ENCODE measurements at regions not wholly inside any gene's neighbourhood (a gene's known extent, or its start where the extent isn't known, plus 50 kb on each side); places are given as distances from the start of the nearest gene placed in this dataset.

DNA sequence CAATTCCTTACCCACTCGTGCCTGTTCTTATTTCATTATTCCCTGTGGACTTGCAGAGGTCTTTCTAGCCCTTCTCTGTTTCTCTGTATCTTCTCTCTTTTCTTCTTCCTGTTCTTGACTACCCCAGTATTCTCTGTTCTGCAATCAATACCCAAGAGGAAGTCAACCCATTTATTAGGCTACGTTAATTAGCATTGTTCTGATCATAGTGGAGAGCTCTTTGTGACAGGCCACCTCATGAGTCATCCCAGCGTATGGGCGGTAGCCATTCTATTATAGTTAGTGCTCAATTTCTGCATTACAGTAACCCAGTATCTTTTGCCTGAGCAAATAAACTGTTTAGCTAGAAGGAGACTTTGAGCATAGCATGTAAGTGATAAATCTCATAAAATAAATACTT, 259.5 kb upstream of the GRM7 start:
- Histone ChIP-seq H3K9me3 (ENCODE audit: control insufficient read depth, insufficient read depth, low read depth, low read length) (no peaks in the 10 kb centered on the region), H3K4me1 (ENCODE audit: control insufficient read depth, insufficient read depth, low read length) (peaks cover 4% of the 10 kb centered on the region; the same call in 1 of the 2 replicates), H3K27ac (ENCODE audit: low read depth, low read length) (no peak overlapping the region), H3K36me3 (ENCODE audit: control insufficient read depth, insufficient read depth, low read length) (no peaks in the 10 kb centered on the region), H3K9ac (ENCODE audit: low read length) (no peak overlapping the region), H3K27me3 (ENCODE audit: control insufficient read depth, insufficient read depth, low read length) (no peaks in the 10 kb centered on the region), H3K4me3 (ENCODE audit: low read depth, low read length) (no peak overlapping the region)

DNA sequence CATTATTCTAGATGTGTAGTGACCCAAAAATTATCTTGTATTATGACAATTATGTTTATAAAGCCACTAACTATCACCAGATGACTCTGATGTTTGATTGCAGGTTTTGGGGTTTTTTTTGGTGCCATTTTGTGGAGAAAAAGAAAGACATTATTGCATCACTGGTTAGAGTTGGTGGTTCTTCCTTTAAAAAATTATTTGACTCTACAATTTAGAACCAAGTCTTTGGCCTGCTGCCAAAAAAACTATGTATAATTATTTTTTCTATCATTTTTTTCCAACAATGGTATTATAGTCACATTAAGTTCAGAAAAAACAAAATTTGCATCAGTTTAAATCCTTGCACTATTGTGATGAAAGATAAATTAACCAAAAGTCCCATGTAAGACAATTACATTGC, 258.6 kb upstream of the GRM7 start:
- H3K9ac ChIP-seq (ENCODE audit: low read length) = no peak overlapping the region
- H3K27ac ChIP-seq (ENCODE audit: low read depth, low read length) = no peak overlapping the region
- no peaks in the 10 kb centered on the region for H3K9me3 ChIP-seq (ENCODE audit: control insufficient read depth, insufficient read depth, low read depth, low read length)
- no peaks in the 10 kb centered on the region for H3K36me3 ChIP-seq (ENCODE audit: control insufficient read depth, insufficient read depth, low read length)
- peaks cover 4% of the 10 kb centered on the region; the same call in 1 of the 2 replicates for H3K4me1 ChIP-seq (ENCODE audit: control insufficient read depth, insufficient read depth, low read length)
- H3K4me3 ChIP-seq (ENCODE audit: low read depth, low read length) = no peak overlapping the region
- H3K27me3 ChIP-seq (ENCODE audit: control insufficient read depth, insufficient read depth, low read length) = no peaks in the 10 kb centered on the region

DNA sequence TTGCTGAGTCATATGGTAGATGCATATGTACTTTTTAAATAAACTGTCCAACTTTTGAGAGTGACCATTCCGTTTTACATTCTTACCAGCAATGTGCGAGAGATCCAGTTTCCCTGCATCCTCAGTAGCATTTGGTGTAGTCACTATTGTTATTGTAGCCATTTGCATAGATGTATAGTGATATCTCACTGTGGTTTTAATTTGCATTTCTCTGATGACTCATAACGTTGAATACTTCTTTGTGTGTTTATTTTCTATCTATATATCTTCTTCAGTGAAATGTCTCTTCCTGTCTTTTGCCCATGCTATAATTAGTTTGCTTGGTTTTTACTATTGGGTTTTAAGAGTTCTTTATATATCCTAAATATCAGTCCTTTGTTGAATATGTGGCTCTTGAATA, 255.7 kb upstream of the GRM7 start:
- H3K9me3 ChIP-seq (ENCODE audit: control insufficient read depth, insufficient read depth, low read depth, low read length) = no peaks in the 10 kb centered on the region
- H3K27me3 ChIP-seq (ENCODE audit: control insufficient read depth, insufficient read depth, low read length) = no peaks in the 10 kb centered on the region
- no peaks in the 10 kb centered on the region for H3K36me3 ChIP-seq (ENCODE audit: control insufficient read depth, insufficient read depth, low read length)
- H3K9ac ChIP-seq (ENCODE audit: low read length) = no peak overlapping the region
- H3K4me1 ChIP-seq (ENCODE audit: control insufficient read depth, insufficient read depth, low read length) = peaks cover 4% of the 10 kb centered on the region; the same call in 1 of the 2 replicates
- no peak overlapping the region for H3K27ac ChIP-seq (ENCODE audit: low read depth, low read length)
- no peak overlapping the region for H3K4me3 ChIP-seq (ENCODE audit: low read depth, low read length)

DNA sequence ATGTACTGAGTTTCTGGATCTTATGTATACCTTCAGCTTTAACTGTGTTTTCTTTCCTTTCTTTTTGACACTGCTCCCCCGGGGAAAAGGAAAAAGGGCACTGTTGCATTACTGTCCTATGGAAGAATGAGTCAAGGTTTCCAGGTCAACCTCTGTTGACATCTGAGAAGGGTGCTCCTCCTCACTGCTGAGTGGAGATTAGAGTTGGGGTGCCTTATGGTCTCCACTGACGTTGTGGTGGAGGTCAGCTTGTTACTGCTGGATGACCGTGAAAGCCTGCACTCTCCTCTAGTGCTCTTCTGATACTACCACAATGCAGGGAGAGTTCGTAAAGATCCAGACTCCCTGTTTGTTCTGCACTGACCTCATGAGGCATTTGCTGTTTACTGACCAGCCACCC, 252.1 kb upstream of the GRM7 start:
- Histone ChIP-seq H3K36me3 (ENCODE audit: control insufficient read depth, insufficient read depth, low read length) (no peaks in the 10 kb centered on the region), H3K4me1 (ENCODE audit: control insufficient read depth, insufficient read depth, low read length) (peaks cover 4% of the 10 kb centered on the region; the same call in 1 of the 2 replicates), H3K27me3 (ENCODE audit: control insufficient read depth, insufficient read depth, low read length) (no peaks in the 10 kb centered on the region), H3K9ac (ENCODE audit: low read length) (no peak overlapping the region), H3K4me3 (ENCODE audit: low read depth, low read length) (no peak overlapping the region), H3K27ac (ENCODE audit: low read depth, low read length) (no peak overlapping the region), H3K9me3 (ENCODE audit: control insufficient read depth, insufficient read depth, low read depth, low read length) (no peaks in the 10 kb centered on the region)

DNA sequence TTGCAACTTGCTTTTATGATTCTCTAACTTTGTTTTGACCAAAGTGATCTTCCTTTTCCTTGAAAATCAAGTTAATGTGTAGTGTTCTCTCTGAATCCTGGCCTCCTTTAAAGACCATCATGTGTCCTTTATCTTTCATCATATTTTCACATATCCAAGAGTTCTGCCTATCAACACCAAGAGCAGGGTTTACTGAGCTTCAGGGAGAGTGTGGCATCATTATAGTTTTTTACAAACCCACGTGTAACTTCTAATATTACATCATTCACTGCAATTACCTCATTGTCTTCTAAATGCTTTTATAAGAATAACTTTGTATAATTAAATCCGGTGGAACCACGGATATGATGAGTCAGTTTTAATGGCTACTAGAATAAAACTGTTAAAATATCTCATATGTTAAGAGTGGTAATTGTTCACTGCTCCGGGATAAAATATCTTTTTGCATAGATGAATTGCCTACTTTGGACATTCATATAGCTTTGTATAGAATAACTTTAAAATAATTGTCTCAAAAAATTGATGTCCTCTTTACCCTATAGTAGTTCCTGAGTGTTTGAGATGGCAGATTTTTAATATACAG, 248.8 kb upstream of the GRM7 start:
- Histone ChIP-seq H3K4me1 (ENCODE audit: control insufficient read depth, insufficient read depth, low read length) (no peaks in the 10 kb centered on the region), H3K9ac (ENCODE audit: low read length) (no peak overlapping the region), H3K36me3 (ENCODE audit: control insufficient read depth, insufficient read depth, low read length) (no peaks in the 10 kb centered on the region), H3K4me3 (ENCODE audit: low read depth, low read length) (no peak overlapping the region), H3K9me3 (ENCODE audit: control insufficient read depth, insufficient read depth, low read depth, low read length) (0 out of 2 replicates have a peak, but pooled peaks cover 3% of the 10 kb centered on the region), H3K27me3 (ENCODE audit: control insufficient read depth, insufficient read depth, low read length) (no peaks in the 10 kb centered on the region), H3K27ac (ENCODE audit: low read depth, low read length) (no peak overlapping the region)

DNA sequence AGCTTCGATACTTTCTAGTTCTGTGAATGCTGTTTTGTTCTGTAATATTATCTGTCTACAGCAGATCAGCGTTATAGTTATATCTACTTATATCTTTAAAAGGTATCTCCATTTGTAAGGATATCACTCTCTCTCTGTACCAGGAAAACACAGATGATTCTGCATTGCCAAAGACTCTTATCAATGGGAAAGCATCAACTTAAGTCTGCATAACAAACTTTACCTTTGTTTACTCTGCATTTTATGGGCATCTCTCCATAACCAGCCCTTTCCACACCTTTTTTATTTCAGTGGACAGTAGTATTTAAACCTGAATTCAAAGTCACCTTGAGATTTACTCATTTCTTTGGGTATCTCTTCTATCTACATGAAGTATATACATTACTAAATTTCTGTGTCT, 238.7 kb upstream of the GRM7 start:
- Histone ChIP-seq H3K9me3 (ENCODE audit: control insufficient read depth, insufficient read depth, low read depth, low read length) (no peaks in the 10 kb centered on the region), H3K27ac (ENCODE audit: low read depth, low read length) (no peak overlapping the region), H3K36me3 (ENCODE audit: control insufficient read depth, insufficient read depth, low read length) (no peaks in the 10 kb centered on the region), H3K4me1 (ENCODE audit: control insufficient read depth, insufficient read depth, low read length) (peaks cover 8% of the 10 kb centered on the region; the same call in 1 of the 2 replicates), H3K9ac (ENCODE audit: low read length) (no peak overlapping the region), H3K4me3 (ENCODE audit: low read depth, low read length) (no peak overlapping the region), H3K27me3 (ENCODE audit: control insufficient read depth, insufficient read depth, low read length) (no peaks in the 10 kb centered on the region)

DNA sequence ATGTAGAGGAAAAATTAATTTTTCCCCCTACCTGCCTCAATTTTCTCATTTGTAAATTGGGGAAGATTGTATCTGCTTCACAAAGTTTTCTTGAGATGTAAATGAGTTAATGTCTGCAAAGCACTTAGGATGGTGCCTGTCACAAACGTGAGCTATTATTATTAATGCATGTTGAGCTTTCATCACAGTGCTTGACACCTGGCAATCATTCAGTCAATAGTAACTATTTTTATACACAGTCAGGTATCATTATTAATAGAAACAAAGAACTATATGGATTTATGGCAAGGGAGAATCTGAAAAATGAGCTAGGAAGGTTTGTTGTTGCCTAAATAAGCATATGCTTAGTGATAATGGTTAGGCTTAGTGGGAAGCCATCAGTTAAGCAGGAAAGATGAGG, 238.2 kb upstream of the GRM7 start:
- no peak overlapping the region for H3K9ac ChIP-seq (ENCODE audit: low read length)

DNA sequence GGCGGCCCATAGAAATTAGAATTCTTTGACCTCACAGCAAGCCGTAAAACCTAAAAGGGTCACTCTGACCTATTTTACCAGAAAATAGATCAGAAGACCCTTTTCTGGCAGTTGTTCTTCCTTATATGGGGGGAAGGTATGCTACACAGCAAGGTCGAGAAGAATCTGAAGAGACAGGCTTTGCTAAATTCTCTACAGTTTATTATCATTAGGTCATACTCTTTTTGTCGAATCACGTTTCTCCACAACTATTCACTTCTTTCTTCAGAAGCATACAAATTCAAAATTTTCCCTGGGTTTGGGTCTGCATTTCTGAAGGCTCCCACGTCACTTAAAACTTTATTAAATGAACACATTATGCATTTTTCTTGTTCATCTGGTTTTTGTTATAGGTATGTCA, 229.5 kb upstream of the GRM7 start:
- Histone ChIP-seq H3K9me3 (ENCODE audit: control insufficient read depth, insufficient read depth, low read depth, low read length) (no peaks in the 10 kb centered on the region), H3K36me3 (ENCODE audit: control insufficient read depth, insufficient read depth, low read length) (no peaks in the 10 kb centered on the region), H3K4me3 (ENCODE audit: low read depth, low read length) (no peak overlapping the region), H3K27ac (ENCODE audit: low read depth, low read length) (no peak overlapping the region), H3K4me1 (ENCODE audit: control insufficient read depth, insufficient read depth, low read length) (no peaks in the 10 kb centered on the region), H3K27me3 (ENCODE audit: control insufficient read depth, insufficient read depth, low read length) (no peaks in the 10 kb centered on the region), H3K9ac (ENCODE audit: low read length) (no peak overlapping the region)

More for the DNA sequence above, 238.2 kb upstream of the GRM7 start:
- no peak overlapping the region for H3K4me3 ChIP-seq (ENCODE audit: low read depth, low read length)
- no peaks in the 10 kb centered on the region for H3K27me3 ChIP-seq (ENCODE audit: control insufficient read depth, insufficient read depth, low read length)
- no peaks in the 10 kb centered on the region for H3K36me3 ChIP-seq (ENCODE audit: control insufficient read depth, insufficient read depth, low read length)
- H3K4me1 ChIP-seq (ENCODE audit: control insufficient read depth, insufficient read depth, low read length) = peaks cover 8% of the 10 kb centered on the region; the same call in 1 of the 2 replicates
- no peaks in the 10 kb centered on the region for H3K9me3 ChIP-seq (ENCODE audit: control insufficient read depth, insufficient read depth, low read depth, low read length)
- H3K27ac ChIP-seq (ENCODE audit: low read depth, low read length) = no peak overlapping the region

DNA sequence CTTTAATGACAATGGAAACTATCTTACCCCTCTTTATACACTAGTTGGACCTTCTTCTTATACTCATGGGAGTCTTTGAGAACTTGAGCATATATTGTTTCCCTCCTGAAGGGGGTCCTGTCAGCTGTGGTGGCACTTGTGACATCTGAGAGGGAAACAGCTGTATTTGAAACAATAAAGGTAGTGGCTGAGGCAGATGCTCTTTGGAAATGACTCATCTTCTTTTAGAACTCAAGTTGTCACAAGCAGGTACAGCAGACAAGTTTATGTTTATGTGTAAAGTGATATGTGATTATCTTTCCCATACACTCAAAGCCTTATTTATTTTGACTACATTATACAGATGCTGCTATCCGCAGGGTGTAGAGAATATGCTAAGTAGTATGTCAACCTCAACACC, 220.0 kb upstream of the GRM7 start:
- no peak overlapping the region for H3K27ac ChIP-seq (ENCODE audit: low read depth, low read length)
- no peak overlapping the region for H3K4me3 ChIP-seq (ENCODE audit: low read depth, low read length)
- H3K9me3 ChIP-seq (ENCODE audit: control insufficient read depth, insufficient read depth, low read depth, low read length) = no peaks in the 10 kb centered on the region
- no peaks in the 10 kb centered on the region for H3K36me3 ChIP-seq (ENCODE audit: control insufficient read depth, insufficient read depth, low read length)
- H3K4me1 ChIP-seq (ENCODE audit: control insufficient read depth, insufficient read depth, low read length) = no peaks in the 10 kb centered on the region
- H3K9ac ChIP-seq (ENCODE audit: low read length) = no peak overlapping the region
- no peaks in the 10 kb centered on the region for H3K27me3 ChIP-seq (ENCODE audit: control insufficient read depth, insufficient read depth, low read length)

DNA sequence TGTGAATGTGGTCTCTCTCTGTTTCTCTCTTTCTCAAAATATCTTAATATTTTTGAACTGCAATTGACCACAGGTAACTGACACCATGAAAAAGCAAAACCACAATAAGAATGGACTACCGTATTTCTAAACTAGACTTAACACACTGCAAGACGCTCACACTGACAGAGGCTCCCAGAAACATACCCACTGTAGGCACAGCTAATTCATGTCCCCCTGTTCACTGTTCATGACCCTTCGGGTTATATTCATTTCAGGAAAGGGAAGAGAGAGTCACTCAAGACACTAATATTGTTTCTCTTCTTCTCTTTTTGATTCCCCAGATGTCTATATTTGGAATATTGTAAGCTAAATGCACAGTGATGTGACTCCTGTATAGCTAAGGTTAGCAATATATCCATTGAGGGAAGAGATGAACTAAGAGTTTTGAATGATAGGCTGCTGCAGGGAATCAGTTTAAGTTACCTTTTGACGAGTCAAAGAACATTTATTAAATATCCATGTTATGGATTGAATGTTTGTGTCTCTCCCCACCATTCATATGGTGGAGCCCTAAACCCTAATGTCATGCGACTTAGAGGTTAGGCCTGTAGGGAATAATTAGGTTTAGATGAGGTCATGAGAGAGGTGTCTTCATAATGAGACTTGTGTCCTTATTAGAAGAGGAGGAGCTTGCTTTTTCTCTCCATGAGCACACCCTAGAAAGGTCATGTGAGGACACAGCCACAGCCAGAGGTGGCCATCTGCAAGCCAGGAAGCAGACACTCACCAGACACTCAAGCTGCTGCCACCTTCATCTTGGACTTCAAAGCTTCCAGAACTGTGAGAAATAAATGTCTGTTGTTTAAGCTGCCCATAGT, 216.6 kb upstream of the GRM7 start:
- no peaks in the 10 kb centered on the region for H3K36me3 ChIP-seq (ENCODE audit: control insufficient read depth, insufficient read depth, low read length)
- no peaks in the 10 kb centered on the region for H3K9me3 ChIP-seq (ENCODE audit: control insufficient read depth, insufficient read depth, low read depth, low read length)
- no peak overlapping the region for H3K9ac ChIP-seq (ENCODE audit: low read length)
- no peak overlapping the region for H3K4me3 ChIP-seq (ENCODE audit: low read depth, low read length)
- H3K4me1 ChIP-seq (ENCODE audit: control insufficient read depth, insufficient read depth, low read length) = no peaks in the 10 kb centered on the region; the same call in 1 of the 2 replicates
- H3K27me3 ChIP-seq (ENCODE audit: control insufficient read depth, insufficient read depth, low read length) = no peaks in the 10 kb centered on the region
- no peak overlapping the region for H3K27ac ChIP-seq (ENCODE audit: low read depth, low read length)

DNA sequence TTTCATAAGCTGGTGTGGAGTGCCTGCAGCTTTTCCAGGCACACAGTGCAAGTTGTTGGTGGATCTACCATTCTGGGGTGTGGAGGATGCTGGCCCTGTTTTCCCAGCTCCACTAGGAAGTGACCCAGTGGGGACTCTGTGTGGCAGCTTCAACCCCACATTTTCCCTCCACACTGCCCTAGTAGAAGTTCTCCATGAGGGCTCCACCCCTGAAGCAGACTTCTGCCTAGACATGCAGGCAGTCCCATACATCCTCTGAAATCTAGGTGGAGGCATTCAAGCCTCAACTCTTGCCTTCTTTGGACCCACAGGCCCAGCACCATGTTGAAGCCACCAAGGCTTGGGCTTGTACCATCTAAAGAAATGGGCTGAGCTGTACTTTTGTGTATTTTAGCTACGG, 206.2 kb upstream of the GRM7 start:
- Histone ChIP-seq H3K9ac (ENCODE audit: low read length) (no peak overlapping the region), H3K9me3 (ENCODE audit: control insufficient read depth, insufficient read depth, low read depth, low read length) (peaks cover 19% of the 10 kb centered on the region), H3K27me3 (ENCODE audit: control insufficient read depth, insufficient read depth, low read length) (no peaks in the 10 kb centered on the region), H3K4me3 (ENCODE audit: low read depth, low read length) (no peak overlapping the region), H3K27ac (ENCODE audit: low read depth, low read length) (no peak overlapping the region), H3K36me3 (ENCODE audit: control insufficient read depth, insufficient read depth, low read length) (no peaks in the 10 kb centered on the region), H3K4me1 (ENCODE audit: control insufficient read depth, insufficient read depth, low read length) (no peaks in the 10 kb centered on the region)
